HepG2 (cell line): ENCODE measurements at regions not wholly inside any gene's neighbourhood (a gene's known extent, or its start where the extent isn't known, plus 50 kb on each side); places are given as distances from the start of the nearest gene placed in this dataset.

ENCODE experiments used
- BHLHE40 ChIP-seq: IDR thresholded peaks from 2 replicates; pipeline ENCODE4 v1.6.1; 2011; ENCODE audit warnings: low read length, improper control_type of control experiment
- CHD2 ChIP-seq: IDR thresholded peaks from 2 replicates; pipeline ENCODE4 v1.6.1; 2011; ENCODE audit warnings: low read depth, low read length, improper control_type of control experiment
- CREB3 ChIP-seq: sonication (generic); formaldehyde crosslinking; IDR thresholded peaks from 2 replicates; pipeline ENCODE4 v1.5.0; 2020; ENCODE audit warnings: missing genetic modification reagents
- HDAC2 ChIP-seq: sonication (generic); formaldehyde crosslinking; IDR thresholded peaks from 2 replicates; pipeline ENCODE4 v1.4.0; 2020; ENCODE audit warnings: missing genetic modification reagents
- NAIF1 ChIP-seq: sonication (generic); formaldehyde crosslinking; IDR thresholded peaks from 2 replicates; pipeline ENCODE4 v1.5.0; 2020; ENCODE audit warnings: mild to moderate bottlenecking, missing genetic modification reagents, borderline replicate concordance
- NPAS2 ChIP-seq: sonication (generic); formaldehyde crosslinking; IDR thresholded peaks from 2 replicates; pipeline ENCODE4 v1.8.0; 2022; ENCODE audit warnings: mild to moderate bottlenecking, missing genetic modification reagents, borderline replicate concordance
- PAWR ChIP-seq: sonication (generic); formaldehyde crosslinking; IDR thresholded peaks from 2 replicates; pipeline ENCODE4 v1.4.0; 2020; ENCODE audit warnings: missing genetic modification reagents, mild to moderate bottlenecking, borderline replicate concordance
- PRMT3 ChIP-seq: sonication (generic); formaldehyde crosslinking; IDR thresholded peaks from 2 replicates; pipeline ENCODE4 v1.8.1; 2022; ENCODE audit warnings: low read depth, mild to moderate bottlenecking, moderate library complexity, missing genetic modification reagents, borderline replicate concordance
- PTBP1 ChIP-seq: fragments of 200-400 bp; formaldehyde crosslinking; IDR thresholded peaks from 2 replicates; pipeline ENCODE4 v1.6.1; 2018; ENCODE audit warnings: low read length, low read depth; ENCODE audit not compliant: poor library complexity, severe bottlenecking
- REST ChIP-seq, 2 experiments: IDR thresholded peaks; 2 replicates each; pipeline ENCODE4 v1.6.1; 2011 to 2012; ENCODE audit warnings: low read length in 2 of 2, borderline replicate concordance in 1 of 2, low read depth in 1 of 2, mild to moderate bottlenecking in 1 of 2, moderate library complexity in 1 of 2
- ZBTB20 ChIP-seq: sonication (generic); formaldehyde crosslinking; IDR thresholded peaks from 2 replicates; pipeline ENCODE4 v1.8.1; 2023; ENCODE audit warnings: missing genetic modification reagents, low read depth, mild to moderate bottlenecking, borderline replicate concordance
- ZKSCAN1 ChIP-seq: fragments of 150-350 bp; IDR thresholded peaks from 2 replicates; pipeline ENCODE4 v1.6.1; 2014; ENCODE audit warnings: low read length
- ZNF382 ChIP-seq: sonication (generic); formaldehyde crosslinking; IDR thresholded peaks from 2 replicates; pipeline ENCODE4 v1.5.0; 2020; ENCODE audit warnings: missing genetic modification reagents, mild to moderate bottlenecking, borderline replicate concordance
- ZNF556 ChIP-seq: sonication (generic); formaldehyde crosslinking; IDR thresholded peaks from 2 replicates; pipeline ENCODE4 v1.4.0; 2020; ENCODE audit warnings: mild to moderate bottlenecking, missing genetic modification reagents, borderline replicate concordance
- TF ChIP-seq, protein P1 (sequence below): sonication (generic); formaldehyde crosslinking; IDR thresholded peaks from 2 replicates; pipeline ENCODE4 v1.4.0; 2020; ENCODE audit warnings: missing genetic modification reagents, borderline replicate concordance
- TF ChIP-seq, protein P2 (sequence below): sonication (generic); formaldehyde crosslinking; IDR thresholded peaks from 2 replicates; pipeline ENCODE4 v1.5.0; 2020; ENCODE audit warnings: missing genetic modification reagents

DNA sequence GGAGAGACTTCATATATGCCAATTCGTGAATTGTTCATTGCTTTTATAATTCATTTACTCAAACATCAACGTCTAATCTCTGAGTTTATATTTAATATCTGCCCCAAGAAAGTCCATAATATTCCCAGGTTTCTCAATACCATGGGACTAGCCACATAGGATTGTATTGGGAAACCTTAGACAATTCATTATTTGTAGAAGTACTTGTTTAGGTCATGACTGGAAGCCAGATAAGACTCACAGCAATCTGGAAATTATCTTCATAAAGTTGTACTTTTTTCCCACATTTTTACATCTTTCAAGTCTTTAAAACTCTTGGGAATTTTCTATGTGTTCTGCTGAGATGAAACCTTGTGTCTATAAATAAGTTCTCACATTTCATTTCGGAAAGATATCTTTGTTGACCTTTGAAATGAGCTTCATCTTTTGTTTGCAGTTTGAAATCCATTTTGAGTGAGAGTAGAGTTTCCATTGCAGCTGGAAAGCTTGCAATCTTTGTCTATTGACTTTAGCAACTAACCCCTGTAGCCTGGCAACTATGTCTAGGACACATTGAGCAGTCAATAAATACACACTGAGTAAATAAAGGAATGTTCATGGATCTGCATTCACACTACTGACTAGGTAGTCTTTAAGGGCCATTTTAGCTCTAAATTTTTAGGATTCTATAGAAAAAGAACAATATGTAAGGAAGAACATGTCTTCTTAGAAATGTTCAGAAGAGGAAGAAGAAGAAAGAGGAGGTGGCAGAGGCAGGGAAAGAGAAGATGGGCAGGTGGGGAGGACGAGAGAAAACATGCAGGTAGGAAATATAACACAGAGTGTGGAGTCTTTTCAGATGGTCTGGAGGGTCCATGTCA is 154.4 kb downstream of the LRIG3 start (continued):
- peak; percentile 86 for TF ChIP-seq HDAC2 (CRISPR knock-in tag)
- TF ChIP-seq ZBTB20 = peak; percentile 68; the same call in 1 of the 2 replicates
- no peak for TF ChIP-seq ZKSCAN1
- no peak for TF ChIP-seq PRMT3 (CRISPR knock-in tag)
- TF ChIP-seq ZNF556 = peak; percentile 56; the same call in 1 of the 2 replicates
- TF ChIP-seq, protein P1, sequence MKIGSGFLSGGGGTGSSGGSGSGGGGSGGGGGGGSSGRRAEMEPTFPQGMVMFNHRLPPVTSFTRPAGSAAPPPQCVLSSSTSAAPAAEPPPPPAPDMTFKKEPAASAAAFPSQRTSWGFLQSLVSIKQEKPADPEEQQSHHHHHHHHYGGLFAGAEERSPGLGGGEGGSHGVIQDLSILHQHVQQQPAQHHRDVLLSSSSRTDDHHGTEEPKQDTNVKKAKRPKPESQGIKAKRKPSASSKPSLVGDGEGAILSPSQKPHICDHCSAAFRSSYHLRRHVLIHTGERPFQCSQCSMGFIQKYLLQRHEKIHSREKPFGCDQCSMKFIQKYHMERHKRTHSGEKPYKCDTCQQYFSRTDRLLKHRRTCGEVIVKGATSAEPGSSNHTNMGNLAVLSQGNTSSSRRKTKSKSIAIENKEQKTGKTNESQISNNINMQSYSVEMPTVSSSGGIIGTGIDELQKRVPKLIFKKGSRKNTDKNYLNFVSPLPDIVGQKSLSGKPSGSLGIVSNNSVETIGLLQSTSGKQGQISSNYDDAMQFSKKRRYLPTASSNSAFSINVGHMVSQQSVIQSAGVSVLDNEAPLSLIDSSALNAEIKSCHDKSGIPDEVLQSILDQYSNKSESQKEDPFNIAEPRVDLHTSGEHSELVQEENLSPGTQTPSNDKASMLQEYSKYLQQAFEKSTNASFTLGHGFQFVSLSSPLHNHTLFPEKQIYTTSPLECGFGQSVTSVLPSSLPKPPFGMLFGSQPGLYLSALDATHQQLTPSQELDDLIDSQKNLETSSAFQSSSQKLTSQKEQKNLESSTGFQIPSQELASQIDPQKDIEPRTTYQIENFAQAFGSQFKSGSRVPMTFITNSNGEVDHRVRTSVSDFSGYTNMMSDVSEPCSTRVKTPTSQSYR = no peak
- TF ChIP-seq CHD2 = no peak
- TF ChIP-seq CREB3 (CRISPR knock-in tag) = no peak
- TF ChIP-seq NPAS2 (CRISPR knock-in tag) = no peak
- no peak for TF ChIP-seq PAWR (CRISPR knock-in tag)
- TF ChIP-seq BHLHE40 = no peak
- TF ChIP-seq REST (IDR thresholded peaks at IDR 0.05; ENCODE audit: borderline replicate concordance in 1 of 2, low read depth in 1 of 2, low read length in 2 of 2) = no peak
- TF ChIP-seq PTBP1 = no peak
- no peak for TF ChIP-seq ZNF382 (CRISPR knock-in tag)
- TF ChIP-seq, protein P2, sequence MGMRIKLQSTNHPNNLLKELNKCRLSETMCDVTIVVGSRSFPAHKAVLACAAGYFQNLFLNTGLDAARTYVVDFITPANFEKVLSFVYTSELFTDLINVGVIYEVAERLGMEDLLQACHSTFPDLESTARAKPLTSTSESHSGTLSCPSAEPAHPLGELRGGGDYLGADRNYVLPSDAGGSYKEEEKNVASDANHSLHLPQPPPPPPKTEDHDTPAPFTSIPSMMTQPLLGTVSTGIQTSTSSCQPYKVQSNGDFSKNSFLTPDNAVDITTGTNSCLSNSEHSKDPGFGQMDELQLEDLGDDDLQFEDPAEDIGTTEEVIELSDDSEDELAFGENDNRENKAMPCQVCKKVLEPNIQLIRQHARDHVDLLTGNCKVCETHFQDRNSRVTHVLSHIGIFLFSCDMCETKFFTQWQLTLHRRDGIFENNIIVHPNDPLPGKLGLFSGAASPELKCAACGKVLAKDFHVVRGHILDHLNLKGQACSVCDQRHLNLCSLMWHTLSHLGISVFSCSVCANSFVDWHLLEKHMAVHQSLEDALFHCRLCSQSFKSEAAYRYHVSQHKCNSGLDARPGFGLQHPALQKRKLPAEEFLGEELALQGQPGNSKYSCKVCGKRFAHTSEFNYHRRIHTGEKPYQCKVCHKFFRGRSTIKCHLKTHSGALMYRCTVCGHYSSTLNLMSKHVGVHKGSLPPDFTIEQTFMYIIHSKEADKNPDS = no peak
- TF ChIP-seq NAIF1 (CRISPR knock-in tag) = no peak
